Spleen (tissue), 11 donors: ENCODE measurements at regions not wholly inside any gene's neighbourhood (a gene's known extent, or its start where the extent isn't known, plus 50 kb on each side); places are given as distances from the start of the nearest gene placed in this dataset.
A peak's percentile ranks its signal among the peaks of the same experiment; 100 is the strongest.

Source experiments
- DNase-seq: peaks from one replicate; pipeline ENCODE4 v3.0.0-alpha.2; 2020
- H3K27ac ChIP-seq, 8 donors: fragments of 200-600 bp; sonication (generic) in 7 of 8; 1 replicate in 4 of 8; 2 replicates in 4 of 8; pipeline versions ENCODE4 v1.5.0 to v1.8.0; 2016 to 2021; ENCODE audit warnings: inconsistent platforms in 4 of 8, mild to moderate bottlenecking in 4 of 8, moderate library complexity in 1 of 8
- H3K27me3 ChIP-seq, 7 donors: fragments of 200-600 bp; sonication (generic) in 6 of 7; replicated peaks in 1 of 7; 1 replicate in 4 of 7; 2 replicates in 3 of 7; pipeline versions ENCODE4 v1.5.0 to v1.8.0; 2016 to 2021; ENCODE audit warnings: inconsistent platforms in 3 of 7, mild to moderate bottlenecking in 1 of 7
- H3K36me3 ChIP-seq, 6 donors: fragments of 200-600 bp; sonication (generic) in 5 of 6; 1 replicate in 4 of 6; 2 replicates in 2 of 6; pipeline versions ENCODE4 v1.5.0 to v1.8.0; 2016 to 2021; ENCODE audit warnings: inconsistent platforms in 2 of 6
- H3K4me1 ChIP-seq, 6 donors: fragments of 200-600 bp; sonication (generic) in 5 of 6; 1 replicate in 3 of 6; 2 replicates in 3 of 6; pipeline versions ENCODE4 v1.5.0 to v1.8.0; 2016 to 2021; ENCODE audit warnings: inconsistent platforms in 3 of 6
- H3K4me3 ChIP-seq, 8 donors: fragments of 200-600 bp; sonication (generic) in 7 of 8; 1 replicate in 4 of 8; 2 replicates in 4 of 8; pipeline versions ENCODE4 v1.5.0 to v1.8.0; 2016 to 2021; ENCODE audit warnings: inconsistent platforms in 4 of 8, mild to moderate bottlenecking in 4 of 8, moderate library complexity in 2 of 8
- H3K9me3 ChIP-seq, 8 donors: fragments of 200-600 bp; sonication (generic) in 7 of 8; 1 replicate in 4 of 8; 2 replicates in 4 of 8; pipeline versions ENCODE4 v1.5.0 to v1.8.0; 2016 to 2021; ENCODE audit warnings: inconsistent platforms in 4 of 8
- CTCF ChIP-seq, 11 experiments: fragments of 200-600 bp in 7 of 11; fragments of 450-650 bp in 4 of 11; sonication (generic) in 4 of 11; IDR thresholded peaks in 8 of 11; conservative IDR thresholded peaks in 3 of 11; 1 replicate in 7 of 11; 2 replicates in 4 of 11; pipeline versions ENCODE4 v1.4.0 to v1.8.0; 2016 to 2021; ENCODE audit warnings: antibody characterized with exemption in 11 of 11, inconsistent platforms in 4 of 11, mild to moderate bottlenecking in 1 of 11
- POLR2A ChIP-seq, 3 donors: fragments of 450-650 bp; IDR thresholded peaks; one replicate each; pipeline ENCODE4 v1.5.1; 2017; ENCODE audit warnings: antibody characterized with exemption in 3 of 3, mild to moderate bottlenecking in 1 of 3
- POLR2AphosphoS5 ChIP-seq, 3 donors: sonication (generic); formaldehyde crosslinking; IDR thresholded peaks; one replicate each; pipeline ENCODE4 v1.5.1; 2017; ENCODE audit warnings: antibody characterized with exemption in 3 of 3
- WGBS, 5 donors: extraction: QIAGEN DNeasy Blood & Tissue Kit in 3 of 5; methylation state at CpG; one replicate each; pipeline versions ENCODE4 v1.1.5 to v1.1.7; 2013 to 2018; 5-methylcytosine and 5-hydroxymethylcytosine counted together
- intact Hi-C: fragments of 100-400 bp; cut with DNase I; formaldehyde crosslinking; loops from one replicate; pipeline ENCODE4 v1.15.0; 2023; ENCODE audit warnings: low total_unique reads
- donor health status: healthy with polysubstance abuse.
- donor health status: DM: no; HTN: no; CAD: no; lungs with moderate emphysema.
- donor health status: DM: no; HTN: no; CAD: no.
- donor health status: Bipolar disorder and iron deficiency.
- donor health status: healthy.
- donor health status: DM: no; HTN: no; CAD: no.
- donor health status: DM: yes; HTN: yes; CAD: no.

GRCh38 chr15:70196372-70197316 is 98.9 kb upstream of the TLE3 start:
- TF ChIP-seq POLR2A (IDR thresholded peaks at IDR 0.05) (no peak), POLR2AphosphoS5 (IDR thresholded peaks at IDR 0.05) (no peak), CTCF (IDR thresholded peaks at IDR 0.05 in 8 of 11, conservative IDR thresholded peaks at IDR 0.05 in 3 of 11) (no peak)

GRCh38 chr15:70195587-70196305 is 98.0 kb upstream of the TLE3 start:
- Histone ChIP-seq H3K9me3 (peaks cover 0 to 13% (median 9%) of the 10 kb centered on the region in 8 donors), H3K36me3 (no peaks in the 10 kb centered on the region), H3K27ac (no peak overlapping the region), H3K4me1 (peaks cover 0 to 56% (median 26%) of the 10 kb centered on the region in 6 donors), H3K27me3 (peaks cover 0 to 81% (median 11%) of the 10 kb centered on the region in 7 donors), H3K4me3 (no peak overlapping the region)
- 69 to 85% (median 75%) methylated on average over 12 to 13 of the region's 13 CpGs for WGBS, 5 donors
- TF ChIP-seq CTCF (IDR thresholded peaks at IDR 0.05 in 8 of 11, conservative IDR thresholded peaks at IDR 0.05 in 3 of 11) (no peak), POLR2AphosphoS5 (IDR thresholded peaks at IDR 0.05) (peak; percentile 41 to 71 (median 68)), POLR2A (IDR thresholded peaks at IDR 0.05) (no peak)
- intact Hi-C loops: no loop called here
- no peak for DNase-seq

More at GRCh38 chr15:70196372-70197316, 98.9 kb upstream of the TLE3 start:
- Histone ChIP-seq H3K4me3 (no peak overlapping the region), H3K27me3 (peaks cover 0 to 81% (median 14%) of the 10 kb centered on the region in 7 donors), H3K36me3 (no peaks in the 10 kb centered on the region), H3K27ac (no peak overlapping the region), H3K9me3 (peaks cover 0 to 8% (median 5%) of the 10 kb centered on the region in 8 donors), H3K4me1 (peaks cover 0 to 57% (median 26%) of the 10 kb centered on the region in 6 donors)
- no peak for DNase-seq
- intact Hi-C loops: no loop called here
- WGBS, 5 donors: 51 to 76% (median 57%) methylated on average over 11 to 21 of the region's 21 CpGs

GRCh38 chr15:70195171-70195570 is 97.5 kb upstream of the TLE3 start:
- DNase-seq: no peak
- TF ChIP-seq CTCF (IDR thresholded peaks at IDR 0.05 in 8 of 11, conservative IDR thresholded peaks at IDR 0.05 in 3 of 11) (no peak), POLR2AphosphoS5 (IDR thresholded peaks at IDR 0.05) (no peak), POLR2A (IDR thresholded peaks at IDR 0.05) (no peak)
- peaks cover 0 to 13% (median 9%) of the 10 kb centered on the region in 8 donors for H3K9me3 ChIP-seq
- H3K36me3 ChIP-seq: no peaks in the 10 kb centered on the region
- no peak overlapping the region for H3K4me3 ChIP-seq
- intact Hi-C loops: no loop called here
- 66 to 79% (median 69%) methylated on average over 7 of the region's 7 CpGs for WGBS, 5 donors
- H3K4me1 ChIP-seq: peaks cover 0 to 51% (median 23%) of the 10 kb centered on the region in 6 donors
- peaks cover 0 to 80% (median 6%) of the 10 kb centered on the region in 7 donors for H3K27me3 ChIP-seq
- H3K27ac ChIP-seq: no peak overlapping the region
